NCI-H460 (cell line): ENCODE measurements at regions not wholly inside any gene's neighbourhood (a gene's known extent, or its start where the extent isn't known, plus 50 kb on each side); places are given as distances from the start of the nearest gene placed in this dataset.
A peak's percentile ranks its signal among the peaks of the same experiment; 100 is the strongest.

Source experiments
- DNase-seq: peaks from one replicate; pipeline ENCODE4 v3.0.0-alpha.2; 2016; ENCODE audit warnings: low read depth; ENCODE audit errors: extremely low read depth

DNA sequence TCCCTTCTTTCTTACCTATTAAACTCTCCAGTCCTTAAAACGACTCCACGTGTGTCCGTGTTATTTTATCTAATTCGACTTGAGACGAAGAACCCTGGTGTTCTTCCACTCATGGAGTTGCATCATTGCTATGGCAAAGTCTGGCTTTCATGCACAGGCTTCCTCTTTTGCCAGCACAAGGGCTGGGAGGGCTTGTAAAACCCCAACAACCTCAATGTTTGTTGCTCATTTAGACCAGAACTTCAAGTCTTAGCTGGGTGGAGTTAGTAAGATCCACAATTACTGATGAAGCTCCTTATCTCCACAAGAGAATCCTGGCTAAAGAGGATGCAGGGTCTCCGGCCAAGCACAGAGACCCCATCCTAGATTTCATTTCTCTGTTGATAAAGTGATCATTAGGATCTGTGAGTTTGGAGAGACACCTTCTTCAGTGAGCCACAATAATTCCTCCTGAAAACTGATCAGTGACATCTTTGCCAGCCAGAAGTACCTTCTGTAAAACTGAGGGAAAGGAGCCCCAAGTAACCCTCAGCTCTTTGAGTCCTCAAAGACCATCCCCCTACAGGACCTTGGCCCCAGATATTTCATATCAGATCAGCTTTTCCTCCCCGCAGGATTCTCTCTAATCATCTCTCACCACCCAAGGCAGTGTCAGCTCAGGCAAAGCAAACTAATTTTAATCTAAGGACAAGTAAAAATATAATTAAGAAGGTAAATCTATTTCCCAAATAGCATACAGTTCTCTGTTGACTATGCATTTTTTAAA, 514.6 kb downstream of the FUT8 start:
- DNase-seq, result no peak

- DNase-seq, result no peak
Measured at GRCh38 chr14:65927931-65928356, 515.4 kb downstream of the FUT8 start.

DNA sequence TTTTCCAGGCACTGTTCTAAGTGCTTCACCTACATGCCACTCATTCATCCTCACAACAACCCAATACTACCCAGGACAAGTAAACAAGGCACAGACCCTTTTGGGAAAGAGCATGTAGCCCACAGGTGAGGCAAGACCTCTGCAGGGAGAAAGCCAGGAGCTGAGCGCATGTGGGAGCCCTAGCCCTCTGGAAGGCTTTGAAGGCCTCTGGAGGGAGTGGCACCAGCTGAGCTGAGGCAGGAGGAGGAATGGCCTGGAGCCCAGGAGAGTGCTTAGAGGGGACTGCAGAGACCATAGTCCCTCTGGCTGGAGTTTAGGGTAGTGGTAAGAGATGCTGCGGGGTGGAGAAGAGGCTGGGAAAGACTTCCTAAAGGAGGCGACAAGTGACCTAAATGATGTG, 516.5 kb downstream of the FUT8 start:
- no peak for DNase-seq

GRCh38 chr14:65933400-65934069, 521.0 kb downstream of the FUT8 start:
- DNase-seq, result no peak

DNA sequence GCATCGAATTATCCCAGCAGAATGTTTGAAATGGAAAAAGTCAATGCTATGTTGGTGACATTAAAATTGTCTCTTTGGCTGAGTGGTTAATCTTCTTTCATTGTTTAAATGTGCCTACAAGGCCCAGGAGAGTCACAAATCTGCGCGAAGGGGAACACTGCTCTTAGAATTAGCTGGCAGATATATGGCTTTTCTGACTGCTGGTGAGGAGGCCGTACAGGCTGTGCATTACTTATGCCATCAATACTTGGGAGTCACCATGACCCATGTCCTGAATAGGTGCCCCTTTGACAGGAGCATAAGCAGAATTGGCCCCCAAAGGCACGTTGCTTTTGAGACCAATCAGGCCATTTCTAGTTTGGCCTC, 521.5 kb downstream of the FUT8 start:
- no peak for DNase-seq

- no peak for DNase-seq
Measured at GRCh38 chr14:65936342-65936975, 523.9 kb downstream of the FUT8 start.

DNA sequence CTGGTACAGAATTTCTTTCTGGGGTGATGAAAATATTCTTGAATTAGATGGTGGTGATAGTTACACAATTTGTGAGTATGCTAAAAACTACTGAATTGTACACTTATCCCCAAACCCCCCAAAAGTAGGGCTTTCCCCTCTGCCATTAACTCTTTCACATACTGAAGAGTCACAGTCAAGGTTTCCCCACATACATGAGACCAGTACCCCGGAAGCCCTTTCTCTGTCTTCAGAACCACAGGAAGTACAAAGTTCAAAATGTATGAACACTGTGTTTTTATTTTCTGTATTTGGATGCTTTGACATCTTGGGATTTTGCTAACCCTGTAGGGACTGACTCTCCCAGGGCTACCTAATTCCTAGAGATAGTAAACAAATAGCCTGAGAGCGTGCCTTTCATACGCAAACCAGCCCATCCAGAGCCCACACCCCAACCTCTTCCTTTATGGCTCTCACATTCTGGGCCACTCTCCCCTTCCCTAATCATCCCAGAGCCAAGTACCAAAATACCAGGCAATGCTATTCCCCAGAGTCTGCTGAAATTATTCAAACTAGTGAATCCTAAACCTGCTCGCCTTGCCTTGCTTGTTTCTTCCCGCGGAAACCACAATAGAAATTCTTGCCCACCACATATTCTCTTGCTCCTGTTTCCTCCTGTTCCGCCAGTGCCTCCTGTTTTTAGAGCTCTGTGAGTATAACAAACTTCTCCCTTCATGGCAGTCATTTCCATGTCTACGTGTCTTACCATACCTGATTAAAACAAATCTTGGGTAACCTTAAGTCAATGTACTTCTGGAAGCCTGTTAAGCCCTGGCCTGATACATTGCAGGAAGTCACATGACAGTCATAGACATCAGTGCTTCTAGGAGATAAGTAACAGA, 524.8 kb downstream of the FUT8 start:
- no peak for DNase-seq

GRCh38 chr14:65937960-65938316, 525.4 kb downstream of the FUT8 start:
- DNase-seq, result no peak

- no peak for DNase-seq
Measured at GRCh38 chr14:65938738-65939137, 526.2 kb downstream of the FUT8 start.

DNA sequence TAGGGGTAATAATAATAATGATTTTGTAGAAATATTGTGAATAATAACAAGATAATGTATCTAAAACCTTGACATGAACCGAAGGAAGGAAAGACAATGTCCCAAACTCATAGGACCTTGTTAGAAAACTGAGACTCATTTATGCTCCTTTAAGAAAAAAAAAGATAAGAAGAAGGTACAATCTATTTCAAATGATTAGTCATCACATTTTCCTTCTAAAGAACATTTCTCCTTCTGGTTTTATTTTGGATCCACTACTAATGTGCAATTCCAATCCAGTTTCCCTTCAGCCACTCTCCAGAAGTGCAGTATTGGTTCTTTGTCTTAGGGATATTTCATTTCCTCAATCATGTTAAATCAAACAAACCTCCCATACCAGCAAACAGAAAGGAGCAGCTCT, 526.7 kb downstream of the FUT8 start:
- no peak for DNase-seq

- DNase-seq, result peak; percentile 15
Measured at GRCh38 chr14:65940056-65940735, 527.7 kb downstream of the FUT8 start.

DNA sequence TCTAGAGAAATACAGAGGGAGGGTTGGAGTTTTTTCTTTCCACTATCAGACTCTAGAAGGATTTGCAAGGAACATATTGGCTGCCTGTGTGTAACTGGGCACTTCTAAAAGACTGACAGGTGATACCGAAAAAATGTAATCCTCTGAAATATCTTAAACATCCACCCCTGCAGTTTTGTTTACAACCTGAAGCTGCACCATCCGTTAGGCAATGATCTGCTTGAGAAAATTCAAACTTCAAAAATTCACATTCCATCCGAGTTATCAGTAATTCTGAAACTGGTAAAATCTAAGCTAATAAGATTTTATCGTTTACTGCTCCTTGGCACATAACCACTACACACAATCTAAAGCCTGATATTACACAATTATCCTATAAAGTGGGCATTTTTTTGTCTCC, 528.6 kb downstream of the FUT8 start:
- no peak for DNase-seq

DNA sequence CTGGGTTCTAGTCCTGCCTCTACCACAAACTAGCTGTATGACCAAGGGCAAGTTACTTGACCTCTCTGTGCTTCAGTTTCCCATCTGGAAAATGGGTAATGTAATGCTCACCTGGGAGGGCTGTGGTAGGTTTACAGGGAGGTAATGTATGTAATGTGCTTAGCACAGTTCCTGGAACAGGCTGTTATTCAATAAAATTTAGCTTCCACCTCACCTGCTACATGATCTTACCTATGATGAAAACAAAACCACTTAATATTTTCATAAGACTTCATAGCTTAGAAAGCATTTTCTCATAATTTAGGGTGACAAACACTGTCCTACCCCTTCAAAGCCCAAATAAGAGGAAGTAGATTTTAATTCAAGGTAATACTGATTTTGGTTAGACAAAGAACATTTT, 530.6 kb downstream of the FUT8 start:
- DNase-seq, result no peak

DNA sequence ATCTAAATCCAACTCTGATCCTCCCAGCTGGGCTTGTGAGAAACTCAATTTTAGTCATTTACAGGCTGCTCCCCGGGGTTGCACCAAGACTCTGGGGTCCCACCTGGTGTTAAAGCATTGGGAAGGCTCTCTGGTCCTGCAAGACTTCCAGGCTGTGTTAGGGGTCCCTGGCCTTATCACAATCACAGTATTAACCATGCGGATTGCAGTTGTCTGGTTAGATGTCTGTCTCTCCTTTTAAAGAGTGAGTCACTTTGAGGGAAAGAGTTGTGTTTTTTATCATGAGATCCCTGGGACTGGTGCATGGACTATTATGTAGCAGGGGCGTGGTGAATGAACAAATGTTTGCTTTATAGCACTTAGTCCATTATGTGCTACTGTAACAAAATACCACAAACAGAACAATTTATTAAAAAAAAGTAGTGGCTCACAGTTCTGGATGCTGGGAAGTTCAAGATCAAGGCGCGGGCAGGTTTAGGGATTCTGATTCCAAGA, 531.4 kb downstream of the FUT8 start:
- no peak for DNase-seq

GRCh38 chr14:65945327-65945726, 532.8 kb downstream of the FUT8 start:
- DNase-seq, result no peak

GRCh38 chr14:65946494-65946893, 534.0 kb downstream of the FUT8 start:
- no peak for DNase-seq

- DNase-seq, result no peak
Measured at GRCh38 chr14:65948302-65948701, 535.8 kb downstream of the FUT8 start.

- DNase-seq, result no peak
Measured at GRCh38 chr14:65949711-65950516, 536.3 kb upstream of the CCDC196 start.

DNA sequence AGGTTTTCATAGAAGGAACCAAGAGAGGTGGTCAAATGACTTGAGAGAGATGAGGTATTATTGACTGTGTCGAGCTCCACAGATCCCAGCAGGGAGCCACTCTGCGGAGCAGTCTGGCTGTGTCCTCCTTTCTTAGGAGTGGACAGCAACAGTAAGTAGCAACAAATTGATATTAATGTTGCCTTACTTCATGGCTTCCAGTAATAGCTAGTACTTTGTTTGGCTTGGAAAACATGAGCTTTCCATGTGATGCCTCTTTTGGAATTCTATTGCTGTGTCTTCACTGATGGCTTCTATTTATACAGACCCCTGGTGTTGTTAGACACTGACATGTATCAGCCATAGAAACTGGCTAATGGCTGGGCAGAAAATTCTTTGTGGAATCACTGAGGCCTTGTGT, 531.2 kb upstream of the CCDC196 start:
- no peak for DNase-seq
